GM12874 (cell line): ENCODE measurements at regions not wholly inside any gene's neighbourhood (a gene's known extent, or its start where the extent isn't known, plus 50 kb on each side); places are given as distances from the start of the nearest gene placed in this dataset.

ENCODE experiments used
- CTCF ChIP-seq: IDR thresholded peaks from 2 replicates; pipeline ENCODE4 v1.5.1; 2011; ENCODE audit warnings: low read depth, mild to moderate bottlenecking, control low read depth, low read length, moderate library complexity; ENCODE audit not compliant: insufficient read depth

- TF ChIP-seq CTCF: no peak
Observed at GRCh38 chr1:219670426-219671149, 57.7 kb upstream of the ZC3H11B start.

GRCh38 chr1:219669556-219669955 lies 56.7 kb upstream of the ZC3H11B start:
- TF ChIP-seq CTCF: no peak

GRCh38 chr1:219669042-219669441 lies 56.1 kb upstream of the ZC3H11B start:
- no peak for TF ChIP-seq CTCF

- TF ChIP-seq CTCF: no peak
Observed at GRCh38 chr1:219668446-219668845, 55.5 kb upstream of the ZC3H11B start.

GRCh38 chr1:219666242-219666641 lies 53.3 kb upstream of the ZC3H11B start:
- no peak for TF ChIP-seq CTCF

GRCh38 chr1:219665089-219665488 lies 52.2 kb upstream of the ZC3H11B start:
- TF ChIP-seq CTCF: no peak

GRCh38 chr1:219664310-219665029 lies 51.6 kb upstream of the ZC3H11B start:
- TF ChIP-seq CTCF: no peak
